Colonic mucosa (tissue), 4 donors: ENCODE measurements at regions not wholly inside any gene's neighbourhood (a gene's known extent, or its start where the extent isn't known, plus 50 kb on each side); places are given as distances from the start of the nearest gene placed in this dataset.

ENCODE experiments used
- DNase-seq: peaks from one replicate; pipeline ENCODE4 v3.0.0-alpha.2; 2020
- H3K27ac ChIP-seq: fragments of 200-600 bp; one replicate; pipeline ENCODE4 v1.8.0; 2021
- H3K27me3 ChIP-seq: fragments of 200-600 bp; one replicate; pipeline ENCODE4 v1.8.0; 2021
- H3K36me3 ChIP-seq: fragments of 200-600 bp; one replicate; pipeline ENCODE4 v1.8.0; 2021
- H3K4me1 ChIP-seq: fragments of 200-600 bp; one replicate; pipeline ENCODE4 v1.8.0; 2021; ENCODE audit warnings: mild to moderate bottlenecking
- H3K4me3 ChIP-seq: fragments of 200-600 bp; one replicate; pipeline ENCODE4 v1.8.0; 2021
- H3K9ac ChIP-seq, 2 donors: one replicate each; pipeline ENCODE4 v1.7.0; 2013; ENCODE audit warnings: control low read depth in 2 of 2, low read depth in 2 of 2, low read length in 2 of 2
- H3K9me3 ChIP-seq: fragments of 200-600 bp; one replicate; pipeline ENCODE4 v1.8.0; 2021
- CTCF ChIP-seq: fragments of 200-600 bp; IDR thresholded peaks from one replicate; pipeline ENCODE4 v1.8.0; 2022; ENCODE audit warnings: antibody characterized with exemption, mild to moderate bottlenecking
- intact Hi-C: fragments of 100-400 bp; cut with DNase I; formaldehyde crosslinking; loops from one replicate; pipeline ENCODE4 v1.14.1; 2022
- donor health status: healthy.
- donor health status: DM: no; HTN: no; CAD: no.
- donor health status: DM: no; HTN: no; CAD: no.

GRCh38 chr5:77871016-77871415 lies 94.9 kb upstream of the TBCA start:
- TF ChIP-seq CTCF: no peak
- H3K27ac ChIP-seq: no peak overlapping the region

GRCh38 chr5:77869116-77869798 lies 93.1 kb upstream of the TBCA start:
- intact Hi-C loops: no loop called here
- Histone ChIP-seq H3K4me3 (no peak overlapping the region), H3K27me3 (no peaks in the 10 kb centered on the region), H3K9me3 (no peaks in the 10 kb centered on the region), H3K9ac (no peak overlapping the region), H3K27ac (no peak overlapping the region), H3K4me1 (no peaks in the 10 kb centered on the region), H3K36me3 (no peaks in the 10 kb centered on the region)
- no peak for DNase-seq
- TF ChIP-seq CTCF: no peak

More at GRCh38 chr5:77871016-77871415, 94.9 kb upstream of the TBCA start:
- Histone ChIP-seq H3K9me3 (no peaks in the 10 kb centered on the region), H3K4me1 (no peaks in the 10 kb centered on the region), H3K36me3 (no peaks in the 10 kb centered on the region), H3K9ac (no peak overlapping the region), H3K27me3 (no peaks in the 10 kb centered on the region), H3K4me3 (no peak overlapping the region)
- DNase-seq: no peak
- intact Hi-C loops: no loop called here

- H3K4me1 ChIP-seq: no peaks in the 10 kb centered on the region
- DNase-seq: no peak
- H3K9me3 ChIP-seq: no peaks in the 10 kb centered on the region
- no peak overlapping the region for H3K27ac ChIP-seq
- H3K27me3 ChIP-seq: no peaks in the 10 kb centered on the region
- no peak overlapping the region for H3K4me3 ChIP-seq
- intact Hi-C loops: no loop called here
- no peak for TF ChIP-seq CTCF
- no peaks in the 10 kb centered on the region for H3K36me3 ChIP-seq
- no peak overlapping the region for H3K9ac ChIP-seq
These were observed 91.8 kb upstream of the TBCA start for GRCh38 chr5:77867914-77868313.

- Histone ChIP-seq H3K36me3 (no peaks in the 10 kb centered on the region), H3K27ac (no peak overlapping the region), H3K27me3 (no peaks in the 10 kb centered on the region), H3K4me3 (no peak overlapping the region), H3K9me3 (no peaks in the 10 kb centered on the region), H3K4me1 (no peaks in the 10 kb centered on the region), H3K9ac (no peak overlapping the region)
- intact Hi-C loops: no loop called here
- no peak for DNase-seq
- TF ChIP-seq CTCF: no peak
These were observed 91.1 kb upstream of the TBCA start for GRCh38 chr5:77867194-77867691.

GRCh38 chr5:77866198-77866597 lies 90.1 kb upstream of the TBCA start:
- Histone ChIP-seq H3K27me3 (no peaks in the 10 kb centered on the region), H3K36me3 (no peaks in the 10 kb centered on the region), H3K4me3 (no peak overlapping the region), H3K4me1 (no peaks in the 10 kb centered on the region), H3K27ac (no peak overlapping the region), H3K9me3 (no peaks in the 10 kb centered on the region), H3K9ac (no peak overlapping the region)
- TF ChIP-seq CTCF: no peak
- DNase-seq: no peak
- intact Hi-C loops: no loop called here
